ENCODE measurements at regions not wholly inside any gene's neighbourhood (a gene's known extent, or its start where the extent isn't known, plus 50 kb on each side); places are given as distances from the start of the nearest gene placed in this dataset.

DNA sequence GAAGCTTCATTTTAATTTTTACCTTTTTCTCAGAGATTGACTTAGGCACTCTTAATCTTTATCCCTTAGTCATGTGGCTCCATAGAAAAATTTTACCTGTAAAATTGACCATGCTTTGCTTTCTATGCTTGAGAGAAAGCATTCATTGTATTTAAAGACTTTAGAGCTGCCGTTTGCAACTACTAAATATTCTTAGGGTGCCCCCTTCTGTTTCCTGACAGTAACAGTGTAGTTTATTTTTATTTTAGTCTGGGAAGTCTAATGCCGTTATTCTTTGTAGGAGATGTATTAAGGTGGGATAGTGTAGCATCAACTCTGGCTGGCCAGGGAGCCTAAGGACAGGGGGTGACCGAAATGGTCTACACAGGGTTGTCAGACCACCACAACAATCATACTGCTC lies 84.5 kb upstream of the SYNPR start:
- Mint-ChIP-seq H3K4me3 (ENCODE audit: unreplicated experiment) (no peak overlapping the region), H3K4me1 (ENCODE audit: unreplicated experiment) (no peaks in the 10 kb centered on the region), H3K27ac (ENCODE audit: unreplicated experiment) (no peak overlapping the region), H3K36me3 (ENCODE audit: low read depth, unreplicated experiment) (no peaks in the 10 kb centered on the region), H3K27me3 (ENCODE audit: unreplicated experiment) (no peaks in the 10 kb centered on the region), H3K9me3 (ENCODE audit: unreplicated experiment) (no peaks in the 10 kb centered on the region)
- DNase-seq (ENCODE audit: low spot score): no peak
- TF ChIP-seq, protein P1, sequence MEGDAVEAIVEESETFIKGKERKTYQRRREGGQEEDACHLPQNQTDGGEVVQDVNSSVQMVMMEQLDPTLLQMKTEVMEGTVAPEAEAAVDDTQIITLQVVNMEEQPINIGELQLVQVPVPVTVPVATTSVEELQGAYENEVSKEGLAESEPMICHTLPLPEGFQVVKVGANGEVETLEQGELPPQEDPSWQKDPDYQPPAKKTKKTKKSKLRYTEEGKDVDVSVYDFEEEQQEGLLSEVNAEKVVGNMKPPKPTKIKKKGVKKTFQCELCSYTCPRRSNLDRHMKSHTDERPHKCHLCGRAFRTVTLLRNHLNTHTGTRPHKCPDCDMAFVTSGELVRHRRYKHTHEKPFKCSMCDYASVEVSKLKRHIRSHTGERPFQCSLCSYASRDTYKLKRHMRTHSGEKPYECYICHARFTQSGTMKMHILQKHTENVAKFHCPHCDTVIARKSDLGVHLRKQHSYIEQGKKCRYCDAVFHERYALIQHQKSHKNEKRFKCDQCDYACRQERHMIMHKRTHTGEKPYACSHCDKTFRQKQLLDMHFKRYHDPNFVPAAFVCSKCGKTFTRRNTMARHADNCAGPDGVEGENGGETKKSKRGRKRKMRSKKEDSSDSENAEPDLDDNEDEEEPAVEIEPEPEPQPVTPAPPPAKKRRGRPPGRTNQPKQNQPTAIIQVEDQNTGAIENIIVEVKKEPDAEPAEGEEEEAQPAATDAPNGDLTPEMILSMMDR (IDR thresholded peaks at IDR 0.05; ENCODE audit: unreplicated experiment): peak; percentile 36

DNA sequence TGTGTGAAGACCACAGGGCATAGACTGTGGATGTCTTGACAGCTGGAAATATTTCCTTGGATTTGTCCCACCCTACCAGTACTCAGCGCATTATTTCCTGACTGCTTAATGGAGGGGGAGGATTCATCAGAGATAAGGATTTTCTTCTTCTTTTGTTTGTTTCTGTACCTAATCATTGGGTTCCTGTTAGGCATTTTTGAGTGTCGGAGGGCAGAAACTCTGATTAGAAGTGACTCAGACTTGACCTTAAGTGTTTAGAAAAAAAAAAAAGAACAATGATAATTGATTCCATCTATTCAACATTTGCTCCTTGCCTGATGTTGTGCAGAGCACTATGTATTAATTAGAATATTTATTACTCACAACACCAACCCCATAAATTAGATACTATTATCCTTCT lies 78.5 kb upstream of the SYNPR start:
- TF ChIP-seq, protein P1 (IDR thresholded peaks at IDR 0.05; ENCODE audit: unreplicated experiment): no peak
- H3K4me1 Mint-ChIP-seq (ENCODE audit: unreplicated experiment): no peaks in the 10 kb centered on the region
- no peak overlapping the region for H3K4me3 Mint-ChIP-seq (ENCODE audit: unreplicated experiment)
- no peak overlapping the region for H3K27ac Mint-ChIP-seq (ENCODE audit: unreplicated experiment)
- no peaks in the 10 kb centered on the region for H3K9me3 Mint-ChIP-seq (ENCODE audit: unreplicated experiment)
- DNase-seq (ENCODE audit: low spot score): no peak
- no peaks in the 10 kb centered on the region for H3K36me3 Mint-ChIP-seq (ENCODE audit: low read depth, unreplicated experiment)
- no peaks in the 10 kb centered on the region for H3K27me3 Mint-ChIP-seq (ENCODE audit: unreplicated experiment)

DNA sequence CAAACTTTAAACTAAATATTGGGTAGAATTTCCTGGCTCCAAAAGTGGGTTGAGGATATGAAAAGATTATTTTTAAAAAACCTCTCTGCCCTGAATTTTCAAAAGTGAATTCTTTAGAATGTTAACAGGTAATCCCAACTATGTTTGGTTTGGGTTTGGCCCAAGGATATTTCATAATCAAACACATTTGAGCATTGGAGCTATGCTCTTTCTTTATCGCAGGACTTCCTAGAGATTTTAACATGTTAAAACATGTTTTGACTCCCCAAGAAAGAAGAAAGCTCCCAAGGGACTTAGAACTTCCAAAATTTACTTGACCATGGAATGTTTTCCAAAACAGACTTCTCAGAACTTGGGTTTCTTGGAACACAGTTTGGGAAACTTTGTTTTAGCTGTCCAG lies 75.6 kb upstream of the SYNPR start:
- Mint-ChIP-seq H3K4me3 (ENCODE audit: unreplicated experiment) (no peak overlapping the region), H3K36me3 (ENCODE audit: low read depth, unreplicated experiment) (no peaks in the 10 kb centered on the region), H3K9me3 (ENCODE audit: unreplicated experiment) (no peaks in the 10 kb centered on the region), H3K27me3 (ENCODE audit: unreplicated experiment) (no peaks in the 10 kb centered on the region), H3K4me1 (ENCODE audit: unreplicated experiment) (no peaks in the 10 kb centered on the region), H3K27ac (ENCODE audit: unreplicated experiment) (no peak overlapping the region)
- DNase-seq (ENCODE audit: low spot score): no peak
- TF ChIP-seq, protein P1 (IDR thresholded peaks at IDR 0.05; ENCODE audit: unreplicated experiment): no peak

DNA sequence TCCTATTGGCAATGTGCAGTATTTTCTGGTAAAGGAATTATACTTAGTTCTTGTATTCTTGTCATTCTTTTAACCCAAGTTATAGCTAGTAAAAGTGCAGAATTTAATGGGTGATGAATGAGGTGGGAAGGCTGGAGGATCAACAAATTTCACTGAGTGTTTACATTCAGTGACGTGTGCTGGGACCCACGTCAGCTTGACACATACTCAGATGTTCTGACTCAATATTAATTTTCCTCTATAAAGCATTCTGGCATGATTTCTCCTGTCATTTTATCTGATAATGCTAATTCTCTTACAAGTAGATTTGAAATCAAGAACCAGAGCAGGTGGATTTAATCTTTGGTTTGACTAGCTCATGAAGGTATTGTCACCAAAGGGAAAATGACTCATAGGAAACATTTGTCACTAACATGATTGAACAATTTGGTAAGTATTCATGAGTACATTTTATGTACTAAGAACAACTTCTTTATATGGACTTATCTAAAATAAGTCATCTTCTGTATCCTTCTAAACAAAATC lies 71.0 kb upstream of the SYNPR start:
- no peaks in the 10 kb centered on the region for H3K4me1 Mint-ChIP-seq (ENCODE audit: unreplicated experiment)
- TF ChIP-seq, protein P1 (IDR thresholded peaks at IDR 0.05; ENCODE audit: unreplicated experiment): no peak
- no peaks in the 10 kb centered on the region for H3K36me3 Mint-ChIP-seq (ENCODE audit: low read depth, unreplicated experiment)
- no peaks in the 10 kb centered on the region for H3K9me3 Mint-ChIP-seq (ENCODE audit: unreplicated experiment)
- no peak overlapping the region for H3K4me3 Mint-ChIP-seq (ENCODE audit: unreplicated experiment)
- DNase-seq (ENCODE audit: low spot score): no peak
- H3K27me3 Mint-ChIP-seq (ENCODE audit: unreplicated experiment): no peaks in the 10 kb centered on the region
- no peak overlapping the region for H3K27ac Mint-ChIP-seq (ENCODE audit: unreplicated experiment)

DNA sequence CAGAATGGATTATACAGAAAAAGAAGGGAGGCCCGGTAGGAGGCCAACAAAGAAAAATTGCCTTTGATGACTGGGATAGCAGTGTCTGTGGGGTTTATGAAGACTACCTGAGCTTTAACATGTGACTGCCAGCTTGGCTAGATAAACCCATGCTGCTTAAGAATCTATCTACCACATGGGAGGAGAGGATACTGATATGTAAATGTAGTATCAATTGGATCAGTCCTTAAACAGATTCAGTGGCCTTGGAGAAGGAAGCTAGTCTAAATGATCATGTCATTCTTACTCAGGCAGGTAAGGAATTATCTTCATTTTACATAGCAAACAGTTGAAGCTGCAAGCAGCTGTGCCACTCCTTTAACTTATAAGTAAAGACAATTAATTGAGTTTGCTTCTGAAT lies 50.0 kb upstream of the SYNPR start:
- no peaks in the 10 kb centered on the region for H3K27me3 Mint-ChIP-seq (ENCODE audit: unreplicated experiment)
- H3K4me1 Mint-ChIP-seq (ENCODE audit: unreplicated experiment): no peaks in the 10 kb centered on the region
- H3K9me3 Mint-ChIP-seq (ENCODE audit: unreplicated experiment): no peaks in the 10 kb centered on the region
- TF ChIP-seq, protein P1 (IDR thresholded peaks at IDR 0.05; ENCODE audit: unreplicated experiment): no peak
- H3K4me3 Mint-ChIP-seq (ENCODE audit: unreplicated experiment): no peak overlapping the region
- DNase-seq (ENCODE audit: low spot score): no peak
- no peaks in the 10 kb centered on the region for H3K36me3 Mint-ChIP-seq (ENCODE audit: low read depth, unreplicated experiment)
- H3K27ac Mint-ChIP-seq (ENCODE audit: unreplicated experiment): no peak overlapping the region
